ENCODE measurements at regions not wholly inside any gene's neighbourhood (a gene's known extent, or its start where the extent isn't known, plus 50 kb on each side); places are given as distances from the start of the nearest gene placed in this dataset.
"Not testable (repeated sequence)": the region's sequence is repeated elsewhere in the genome, so short reads cannot be mapped to it uniquely, and the experiment has no call there.

- DNase-seq = no peak
Observed at GRCh38 chr9:71361357-71361756, 239.9 kb upstream of the TRPM3 start.

GRCh38 chr9:71357346-71357745 is 235.9 kb upstream of the TRPM3 start:
- no peak for DNase-seq

GRCh38 chr9:71355884-71356283 is 234.5 kb upstream of the TRPM3 start:
- DNase-seq = peak; percentile 14

- DNase-seq = no peak
Observed at GRCh38 chr9:71353720-71354119, 232.3 kb upstream of the TRPM3 start.

- peak; percentile 9 for DNase-seq
Observed at GRCh38 chr9:71352837-71353236, 231.4 kb upstream of the TRPM3 start.

- no peak for DNase-seq
Observed at GRCh38 chr9:71349218-71349617, 227.8 kb upstream of the TRPM3 start.

GRCh38 chr9:71333321-71333720 is 211.9 kb upstream of the TRPM3 start:
- DNase-seq = no peak

- no peak for DNase-seq
Observed at GRCh38 chr9:71331603-71332002, 210.2 kb upstream of the TRPM3 start.

- no peak for DNase-seq
Observed at GRCh38 chr9:71329873-71330272, 208.5 kb upstream of the TRPM3 start.

GRCh38 chr9:71326360-71326759 is 204.9 kb upstream of the TRPM3 start:
- no peak for DNase-seq

GRCh38 chr9:71323357-71323756 is 201.9 kb upstream of the TRPM3 start:
- DNase-seq = no peak

GRCh38 chr9:71322311-71322710 is 200.9 kb upstream of the TRPM3 start:
- no peak for DNase-seq

GRCh38 chr9:71308454-71308853 is 187.0 kb upstream of the TRPM3 start:
- DNase-seq = peak; percentile 62

GRCh38 chr9:71306134-71306533 is 184.7 kb upstream of the TRPM3 start:
- DNase-seq = no peak

- DNase-seq = no peak
Observed at GRCh38 chr9:71303351-71303750, 181.9 kb upstream of the TRPM3 start.

- DNase-seq = no peak
Observed at GRCh38 chr9:71302776-71303175, 181.4 kb upstream of the TRPM3 start.

GRCh38 chr9:71295928-71296327 is 174.5 kb upstream of the TRPM3 start:
- no peak for DNase-seq

GRCh38 chr9:71286146-71286545 is 164.7 kb upstream of the TRPM3 start:
- DNase-seq = no peak

GRCh38 chr9:71285191-71285656 is 163.8 kb upstream of the TRPM3 start:
- DNase-seq = peak; percentile 78

- not testable (repeated sequence) for DNase-seq
Observed at GRCh38 chr9:71282116-71282515, 160.7 kb upstream of the TRPM3 start.

- no peak for DNase-seq
Observed at GRCh38 chr9:71279151-71279739, 157.8 kb upstream of the TRPM3 start.

GRCh38 chr9:71273613-71274012 is 152.2 kb upstream of the TRPM3 start:
- no peak for DNase-seq

- DNase-seq = peak; percentile 91
Observed at GRCh38 chr9:71271602-71272001, 150.2 kb upstream of the TRPM3 start.

GRCh38 chr9:71270554-71270953 is 149.1 kb upstream of the TRPM3 start:
- DNase-seq = no peak

- no peak for DNase-seq
Observed at GRCh38 chr9:71269859-71270258, 148.4 kb upstream of the TRPM3 start.
